ENCODE measurements at regions not wholly inside any gene's neighbourhood (a gene's known extent, or its start where the extent isn't known, plus 50 kb on each side); places are given as distances from the start of the nearest gene placed in this dataset.
"Not testable (repeated sequence)": the region's sequence is repeated elsewhere in the genome, so short reads cannot be mapped to it uniquely, and the experiment has no call there.

GRCh38 chr19:27821418-27822018 lies 1391.4 kb downstream of the UQCRFS1 start:
- H3K27ac ChIP-seq = no peak overlapping the region
- no peak overlapping the region for H3K4me3 ChIP-seq
- ChIA-PET POLR2A (no interaction called here), CTCF (no interaction called here)
- no peak for ATAC-seq
- no peak for FAIRE-seq
- DNase-seq (ENCODE audit: low read depth in 1 of 2, low spot score in 1 of 2) = no peak
- peaks cover 28% of the 10 kb centered on the region for H3K9me3 ChIP-seq
- H3K4me1 ChIP-seq = no peaks in the 10 kb centered on the region
- no peak for TF ChIP-seq REST (IDR thresholded peaks at IDR 0.05)
- TF ChIP-seq CBX8 (IDR thresholded peaks at IDR 0.05) = no peak
- no peak for TF ChIP-seq EHF (CRISPR knock-in tag; IDR thresholded peaks at IDR 0.05)
- no peak for TF ChIP-seq BHLHE40 (IDR thresholded peaks at IDR 0.05; ENCODE audit: low read depth, low read length)
- no peak for TF ChIP-seq ELK1 (IDR thresholded peaks at IDR 0.05; ENCODE audit: low read depth, low read length)
- TF ChIP-seq NR3C1 (IDR thresholded peaks at IDR 0.05) = no peak
- no peak for TF ChIP-seq ZC3H11A (IDR thresholded peaks at IDR 0.05)
- no peak for TF ChIP-seq JUN (IDR thresholded peaks at IDR 0.05)
- TF ChIP-seq ATOH8 (CRISPR knock-in tag; IDR thresholded peaks at IDR 0.05; ENCODE audit: low read depth) = no peak
- TF ChIP-seq EHMT2 (IDR thresholded peaks at IDR 0.05; ENCODE audit: low read depth) = no peak
- TF ChIP-seq NFE2L2 (conservative IDR thresholded peaks at IDR 0.05; ENCODE audit: low read length) = no peak
- no peak overlapping the region for H3K4me2 ChIP-seq

- ChIA-PET POLR2A (no interaction called here), CTCF (no interaction called here)
- FAIRE-seq (no peak), DNase-seq (ENCODE audit: low read depth in 1 of 2, low spot score in 1 of 2) (no peak), ATAC-seq (no peak)
- Histone ChIP-seq H3K4me1 (no peaks in the 10 kb centered on the region), H3K4me3 (no peak overlapping the region), H3K9me3 (peaks cover 21% of the 10 kb centered on the region; the same call in 2 of the 3 replicates), H3K27ac (no peak overlapping the region), H3K4me2 (no peak overlapping the region)
- 2% methylated on average over 1 of the region's 1 CpG for WGBS (ENCODE audit: missing lambda C conversion rate)
- no peak for TF ChIP-seq HEYL (CRISPR knock-in tag; IDR thresholded peaks at IDR 0.05)
- no peak for TF ChIP-seq JUN (IDR thresholded peaks at IDR 0.05)
- no peak for TF ChIP-seq EHMT2 (IDR thresholded peaks at IDR 0.05; ENCODE audit: low read depth)
- TF ChIP-seq POLR2AphosphoS2 (conservative IDR thresholded peaks at IDR 0.05; ENCODE audit: low read length) = no peak
- TF ChIP-seq EP300 (IDR thresholded peaks at IDR 0.05) = no peak
- TF ChIP-seq HOXB5 (CRISPR knock-in tag; IDR thresholded peaks at IDR 0.05) = no peak
- TF ChIP-seq SREBF2 (IDR thresholded peaks at IDR 0.05) = no peak
- no peak for TF ChIP-seq E2F6 (IDR thresholded peaks at IDR 0.05; ENCODE audit: borderline replicate concordance, low read depth)
- no peak for TF ChIP-seq HES2 (IDR thresholded peaks at IDR 0.05)
- no peak for TF ChIP-seq CHD4 (IDR thresholded peaks at IDR 0.05; ENCODE audit: borderline replicate concordance)
- no peak for TF ChIP-seq HOXB13 (CRISPR knock-in tag; IDR thresholded peaks at IDR 0.05; ENCODE audit: low read depth)
- TF ChIP-seq BHLHE40 (IDR thresholded peaks at IDR 0.05; ENCODE audit: low read depth, low read length) = no peak
- TF ChIP-seq KDM5A (IDR thresholded peaks at IDR 0.05) = no peak
- TF ChIP-seq NPAS2 (CRISPR knock-in tag; IDR thresholded peaks at IDR 0.05; ENCODE audit: borderline replicate concordance) = no peak
- TF ChIP-seq ATOH8 (CRISPR knock-in tag; IDR thresholded peaks at IDR 0.05; ENCODE audit: low read depth) = no peak
- TF ChIP-seq ZNF302 (CRISPR knock-in tag; IDR thresholded peaks at IDR 0.05) = no peak
- TF ChIP-seq PHF8 (IDR thresholded peaks at IDR 0.05; ENCODE audit: borderline replicate concordance, low read depth) = no peak
- TF ChIP-seq HDAC2 (IDR thresholded peaks at IDR 0.05) = no peak
- TF ChIP-seq SMC3 (IDR thresholded peaks at IDR 0.05) = no peak
Observed at GRCh38 chr19:27815985-27816384, 1397.0 kb downstream of the UQCRFS1 start.

- ATAC-seq; H3K4me2 ChIP-seq; DNase-seq (ENCODE audit: low read depth in 1 of 2, low spot score in 1 of 2); H3K4me3 ChIP-seq; H3K27ac ChIP-seq; H3K4me1 ChIP-seq; FAIRE-seq; CTCF ChIA-PET; POLR2A ChIA-PET: not testable (repeated sequence)
- WGBS (ENCODE audit: missing lambda C conversion rate) = 70% methylated on average over 4 of the region's 4 CpGs
- H3K9me3 ChIP-seq = peaks cover 24% of the 10 kb centered on the region
Observed at GRCh38 chr19:27814834-27815233, 1398.1 kb downstream of the UQCRFS1 start.

Measured in A549 (cell line).